ENCODE measurements at regions not wholly inside any gene's neighbourhood (a gene's known extent, or its start where the extent isn't known, plus 50 kb on each side); places are given as distances from the start of the nearest gene placed in this dataset.

DNA sequence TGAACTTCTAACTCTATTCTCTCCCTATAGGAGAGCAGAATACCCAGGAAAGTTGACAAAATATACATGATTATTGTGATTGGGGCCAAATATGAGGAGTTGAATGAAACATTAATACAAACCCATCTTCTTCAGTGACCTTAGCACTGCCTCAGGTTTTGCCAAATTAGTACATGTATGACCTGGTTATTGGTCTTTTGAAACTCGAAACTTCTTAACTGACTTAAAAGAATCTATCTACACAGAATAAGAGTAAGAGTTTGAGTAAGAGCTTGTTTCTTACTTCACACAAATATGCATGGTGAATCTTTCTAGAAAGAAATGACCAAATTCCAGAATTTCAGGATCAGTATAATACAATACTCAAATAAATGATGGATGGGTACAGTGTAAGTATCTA lies 213.0 kb upstream of the GK2 start:
- no peak for TF ChIP-seq EP300 (IDR thresholded peaks at IDR 0.05; ENCODE audit: borderline replicate concordance in 1 of 2, low read depth in 1 of 2, low read length in 1 of 2)
- no peak for TF ChIP-seq RCOR1 (IDR thresholded peaks at IDR 0.05; ENCODE audit: low read length)
- TF ChIP-seq, protein P1, sequence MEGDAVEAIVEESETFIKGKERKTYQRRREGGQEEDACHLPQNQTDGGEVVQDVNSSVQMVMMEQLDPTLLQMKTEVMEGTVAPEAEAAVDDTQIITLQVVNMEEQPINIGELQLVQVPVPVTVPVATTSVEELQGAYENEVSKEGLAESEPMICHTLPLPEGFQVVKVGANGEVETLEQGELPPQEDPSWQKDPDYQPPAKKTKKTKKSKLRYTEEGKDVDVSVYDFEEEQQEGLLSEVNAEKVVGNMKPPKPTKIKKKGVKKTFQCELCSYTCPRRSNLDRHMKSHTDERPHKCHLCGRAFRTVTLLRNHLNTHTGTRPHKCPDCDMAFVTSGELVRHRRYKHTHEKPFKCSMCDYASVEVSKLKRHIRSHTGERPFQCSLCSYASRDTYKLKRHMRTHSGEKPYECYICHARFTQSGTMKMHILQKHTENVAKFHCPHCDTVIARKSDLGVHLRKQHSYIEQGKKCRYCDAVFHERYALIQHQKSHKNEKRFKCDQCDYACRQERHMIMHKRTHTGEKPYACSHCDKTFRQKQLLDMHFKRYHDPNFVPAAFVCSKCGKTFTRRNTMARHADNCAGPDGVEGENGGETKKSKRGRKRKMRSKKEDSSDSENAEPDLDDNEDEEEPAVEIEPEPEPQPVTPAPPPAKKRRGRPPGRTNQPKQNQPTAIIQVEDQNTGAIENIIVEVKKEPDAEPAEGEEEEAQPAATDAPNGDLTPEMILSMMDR (IDR thresholded peaks at IDR 0.05), result no peak
- TF ChIP-seq NFIC (IDR thresholded peaks at IDR 0.05; ENCODE audit: borderline replicate concordance), result no peak
- TF ChIP-seq, protein P2, sequence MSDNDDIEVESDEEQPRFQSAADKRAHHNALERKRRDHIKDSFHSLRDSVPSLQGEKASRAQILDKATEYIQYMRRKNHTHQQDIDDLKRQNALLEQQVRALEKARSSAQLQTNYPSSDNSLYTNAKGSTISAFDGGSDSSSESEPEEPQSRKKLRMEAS (IDR thresholded peaks at IDR 0.05; ENCODE audit: low read depth), result no peak

All from SK-N-SH (cell line).